ENCODE measurements at regions not wholly inside any gene's neighbourhood (a gene's known extent, or its start where the extent isn't known, plus 50 kb on each side); places are given as distances from the start of the nearest gene placed in this dataset.

- H3K9me3 ChIP-seq: no peaks in the 10 kb centered on the region
- DNase-seq (no peak), ATAC-seq (no peak)
- no peak overlapping the region for H3K4me3 ChIP-seq
- no peak overlapping the region for H3K27ac ChIP-seq
- intact Hi-C loops (cut with DNase I): loop anchor here in 1 of 2 donors (5.0 kb wide), 1 partner anchor 256 kb away; no protein-coding TSS in a partner anchor
- no peaks in the 10 kb centered on the region for H3K36me3 ChIP-seq
- TF ChIP-seq POLR2A (IDR thresholded peaks at IDR 0.05) (no peak), CTCF (IDR thresholded peaks at IDR 0.05) (no peak)
- peaks cover 0 to 3% of the 10 kb centered on the region in 2 donors for H3K27me3 ChIP-seq
- H3K4me1 ChIP-seq: no peaks in the 10 kb centered on the region
- 40% methylated on average over 1 of the region's 1 CpG for WGBS (ENCODE audit: insufficient coverage, low coverage, low lambda C conversion rate, missing lambda C conversion rate)
These were observed 55.1 kb downstream of the RTL9 start for GRCh38 chrX:110413727-110414124.

GRCh38 chrX:110414273-110414672 lies 55.6 kb downstream of the RTL9 start:
- no peak overlapping the region for H3K27ac ChIP-seq
- WGBS (ENCODE audit: insufficient coverage, low coverage, low lambda C conversion rate, missing lambda C conversion rate): 30% methylated on average over 2 of the region's 3 CpGs
- ATAC-seq (no peak), DNase-seq (no peak)
- intact Hi-C loops (cut with DNase I): loop anchor here in 1 of 2 donors (5.0 kb wide), 1 partner anchor 257 kb away; no protein-coding TSS in a partner anchor
- H3K9me3 ChIP-seq: no peaks in the 10 kb centered on the region
- H3K4me1 ChIP-seq: no peaks in the 10 kb centered on the region
- TF ChIP-seq POLR2A (IDR thresholded peaks at IDR 0.05) (no peak), CTCF (IDR thresholded peaks at IDR 0.05) (no peak)
- no peaks in the 10 kb centered on the region for H3K36me3 ChIP-seq
- H3K27me3 ChIP-seq: no peaks in the 10 kb centered on the region
- H3K4me3 ChIP-seq: no peak overlapping the region

- Histone ChIP-seq H3K4me1 (no peaks in the 10 kb centered on the region), H3K4me3 (no peak overlapping the region), H3K9me3 (no peaks in the 10 kb centered on the region), H3K36me3 (no peaks in the 10 kb centered on the region), H3K27ac (no peak overlapping the region), H3K27me3 (peaks cover 0 to 2% of the 10 kb centered on the region in 2 donors)
- TF ChIP-seq POLR2A (IDR thresholded peaks at IDR 0.05): no peak
- no peak for TF ChIP-seq CTCF (IDR thresholded peaks at IDR 0.05)
- intact Hi-C loops (cut with DNase I): loop anchor here (5.0 kb wide), 2 partner anchors 248 to 258 kb away; no protein-coding TSS in a partner anchor
- ATAC-seq (no peak), DNase-seq (no peak)
- 41% methylated on average over 1 of the region's 1 CpG for WGBS (ENCODE audit: insufficient coverage, low coverage, low lambda C conversion rate, missing lambda C conversion rate)
These were observed 56.2 kb downstream of the RTL9 start for GRCh38 chrX:110414679-110415439.

GRCh38 chrX:110415440-110416170 lies 57.0 kb downstream of the RTL9 start:
- ATAC-seq (no peak), DNase-seq (no peak)
- Histone ChIP-seq H3K36me3 (no peaks in the 10 kb centered on the region), H3K27ac (no peak overlapping the region), H3K4me1 (no peaks in the 10 kb centered on the region), H3K27me3 (peaks cover 0 to 3% of the 10 kb centered on the region in 2 donors), H3K9me3 (no peaks in the 10 kb centered on the region), H3K4me3 (no peak overlapping the region)
- TF ChIP-seq CTCF (IDR thresholded peaks at IDR 0.05) (no peak), POLR2A (IDR thresholded peaks at IDR 0.05) (no peak)
- intact Hi-C loops (cut with DNase I): loop anchor here in 1 of 2 donors (5.0 kb wide), 1 partner anchor 248 kb away; no protein-coding TSS in a partner anchor
- 63% methylated on average over 6 of the region's 6 CpGs for WGBS (ENCODE audit: insufficient coverage, low coverage, low lambda C conversion rate, missing lambda C conversion rate)

All from right lobe of liver (tissue), 6 donors.